H1 (cell line): ENCODE measurements at regions not wholly inside any gene's neighbourhood (a gene's known extent, or its start where the extent isn't known, plus 50 kb on each side); places are given as distances from the start of the nearest gene placed in this dataset.

Source experiments
- ASH2L ChIP-seq: fragments of 200-600, 300-600 bp; sonication (generic); IDR thresholded peaks from one replicate; pipeline ENCODE4 v1.7.1; 2017; ENCODE audit warnings: low read length
- BACH1 ChIP-seq: IDR thresholded peaks from 2 replicates; pipeline ENCODE4 v1.6.1; 2012; ENCODE audit warnings: low read length, improper control_type of control experiment
- CBX5 ChIP-seq: fragments of 300-800, 300-1000 bp; sonication (generic); IDR thresholded peaks from 2 replicates; pipeline ENCODE4 v1.7.1; 2016; ENCODE audit warnings: antibody characterized with exemption, low read length, low read depth
- CHD2 ChIP-seq: IDR thresholded peaks from 2 replicates; pipeline ENCODE4 v1.6.1; 2012; ENCODE audit warnings: low read length, improper control_type of control experiment
- CHD7 ChIP-seq: fragments of 300-600 bp; sonication (generic); IDR thresholded peaks from 2 replicates; pipeline ENCODE4 v1.7.1; 2012; ENCODE audit warnings: low read length, moderate library complexity, mild to moderate bottlenecking, inconsistent platforms; ENCODE audit not compliant: insufficient replicate concordance
- E2F6 ChIP-seq: IDR thresholded peaks from 2 replicates; pipeline ENCODE4 v1.6.1; 2012; ENCODE audit warnings: inconsistent platforms
- FOSL1 ChIP-seq: IDR thresholded peaks from 2 replicates; pipeline ENCODE4 v1.6.1; 2011; ENCODE audit warnings: mild to moderate bottlenecking, low read depth, low read length, moderate library complexity; ENCODE audit not compliant: insufficient read depth
- NANOG ChIP-seq: IDR thresholded peaks from 2 replicates; pipeline ENCODE4 v1.6.1; 2011; ENCODE audit warnings: low read length, low read depth, mild to moderate bottlenecking, inconsistent platforms; ENCODE audit not compliant: insufficient read depth, poor library complexity, severe bottlenecking
- POU5F1 ChIP-seq: IDR thresholded peaks from 2 replicates; pipeline ENCODE4 v1.6.1; 2011; ENCODE audit warnings: low read depth, mild to moderate bottlenecking, low read length, moderate library complexity
- SIRT6 ChIP-seq: IDR thresholded peaks from one replicate; pipeline ENCODE4 v1.7.1; 2012; ENCODE audit warnings: low read length, inconsistent platforms
- TCF12 ChIP-seq: IDR thresholded peaks from 2 replicates; pipeline ENCODE4 v1.6.1; 2011; ENCODE audit warnings: low read depth, mild to moderate bottlenecking, low read length

GRCh38 chr7:23963461-23964165, 253.6 kb downstream of the STK31 start (continued):
- no peak for TF ChIP-seq CHD7
- TF ChIP-seq FOSL1 = no peak
- no peak for TF ChIP-seq NANOG
- no peak for TF ChIP-seq TCF12
- TF ChIP-seq SIRT6 = no peak
- no peak for TF ChIP-seq CHD2
- no peak for TF ChIP-seq E2F6
- no peak for TF ChIP-seq ASH2L
- TF ChIP-seq POU5F1 = no peak
- no peak for TF ChIP-seq CBX5
- no peak for TF ChIP-seq BACH1
